IMR-90 (cell line): ENCODE measurements at regions not wholly inside any gene's neighbourhood (a gene's known extent, or its start where the extent isn't known, plus 50 kb on each side); places are given as distances from the start of the nearest gene placed in this dataset.

ENCODE experiments used
- FOS ChIP-seq: fragments of 150-350 bp; IDR thresholded peaks from 2 replicates; pipeline ENCODE4 v1.6.1; 2016; ENCODE audit warnings: low read depth, low read length
- MXI1 ChIP-seq: IDR thresholded peaks from 2 replicates; pipeline ENCODE4 v1.6.1; 2012; ENCODE audit warnings: low read depth, mild to moderate bottlenecking, low read length, moderate library complexity, borderline replicate concordance
- POLR2A ChIP-seq: IDR thresholded peaks from 2 replicates; pipeline ENCODE4 v1.6.1; 2012; ENCODE audit warnings: mild to moderate bottlenecking, low read depth, low read length
- RAD21 ChIP-seq: IDR thresholded peaks from 2 replicates; pipeline ENCODE4 v1.6.1; 2012; ENCODE audit warnings: low read length, improper control_type of control experiment
- RCOR1 ChIP-seq: IDR thresholded peaks from 2 replicates; pipeline ENCODE4 v1.6.1; 2012; ENCODE audit warnings: mild to moderate bottlenecking, low read length, improper control_type of control experiment; ENCODE audit not compliant: insufficient replicate concordance
- TF ChIP-seq, protein P1 (sequence below): conservative IDR thresholded peaks from 2 replicates; pipeline ENCODE4 v1.5.1; 2012; ENCODE audit warnings: mild to moderate bottlenecking, low read depth, low read length, improper control_type of control experiment
- TF ChIP-seq, protein P2 (sequence below): fragments of 150-350 bp; IDR thresholded peaks from 2 replicates; pipeline ENCODE4 v1.6.1; 2016; ENCODE audit warnings: low read depth, mild to moderate bottlenecking, low read length, moderate library complexity, borderline replicate concordance

DNA sequence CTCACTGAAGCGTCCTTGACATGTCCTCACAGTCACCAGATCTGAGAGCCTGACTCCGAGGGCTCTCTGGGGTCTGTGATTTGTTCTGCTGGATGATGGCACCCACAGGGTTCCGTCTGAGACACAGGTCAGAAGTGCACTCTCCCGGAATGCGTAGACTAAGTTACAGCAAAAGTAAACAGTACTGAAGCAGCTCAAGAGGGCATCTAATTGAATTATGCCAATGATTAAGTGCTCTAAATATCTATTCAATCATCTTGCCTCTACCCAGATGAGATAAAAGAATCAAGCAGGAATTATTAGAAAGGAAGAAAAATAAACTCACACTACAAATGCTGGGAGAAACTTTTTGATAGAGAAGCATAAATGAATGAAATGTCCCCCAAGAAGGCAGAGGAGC is 544.1 kb downstream of the SOX11 start:
- no peak for TF ChIP-seq RCOR1
- no peak for TF ChIP-seq POLR2A
- TF ChIP-seq, protein P1, sequence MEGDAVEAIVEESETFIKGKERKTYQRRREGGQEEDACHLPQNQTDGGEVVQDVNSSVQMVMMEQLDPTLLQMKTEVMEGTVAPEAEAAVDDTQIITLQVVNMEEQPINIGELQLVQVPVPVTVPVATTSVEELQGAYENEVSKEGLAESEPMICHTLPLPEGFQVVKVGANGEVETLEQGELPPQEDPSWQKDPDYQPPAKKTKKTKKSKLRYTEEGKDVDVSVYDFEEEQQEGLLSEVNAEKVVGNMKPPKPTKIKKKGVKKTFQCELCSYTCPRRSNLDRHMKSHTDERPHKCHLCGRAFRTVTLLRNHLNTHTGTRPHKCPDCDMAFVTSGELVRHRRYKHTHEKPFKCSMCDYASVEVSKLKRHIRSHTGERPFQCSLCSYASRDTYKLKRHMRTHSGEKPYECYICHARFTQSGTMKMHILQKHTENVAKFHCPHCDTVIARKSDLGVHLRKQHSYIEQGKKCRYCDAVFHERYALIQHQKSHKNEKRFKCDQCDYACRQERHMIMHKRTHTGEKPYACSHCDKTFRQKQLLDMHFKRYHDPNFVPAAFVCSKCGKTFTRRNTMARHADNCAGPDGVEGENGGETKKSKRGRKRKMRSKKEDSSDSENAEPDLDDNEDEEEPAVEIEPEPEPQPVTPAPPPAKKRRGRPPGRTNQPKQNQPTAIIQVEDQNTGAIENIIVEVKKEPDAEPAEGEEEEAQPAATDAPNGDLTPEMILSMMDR, result no peak
- no peak for TF ChIP-seq RAD21
- TF ChIP-seq MXI1, result no peak
- no peak for TF ChIP-seq FOS
- TF ChIP-seq, protein P2, sequence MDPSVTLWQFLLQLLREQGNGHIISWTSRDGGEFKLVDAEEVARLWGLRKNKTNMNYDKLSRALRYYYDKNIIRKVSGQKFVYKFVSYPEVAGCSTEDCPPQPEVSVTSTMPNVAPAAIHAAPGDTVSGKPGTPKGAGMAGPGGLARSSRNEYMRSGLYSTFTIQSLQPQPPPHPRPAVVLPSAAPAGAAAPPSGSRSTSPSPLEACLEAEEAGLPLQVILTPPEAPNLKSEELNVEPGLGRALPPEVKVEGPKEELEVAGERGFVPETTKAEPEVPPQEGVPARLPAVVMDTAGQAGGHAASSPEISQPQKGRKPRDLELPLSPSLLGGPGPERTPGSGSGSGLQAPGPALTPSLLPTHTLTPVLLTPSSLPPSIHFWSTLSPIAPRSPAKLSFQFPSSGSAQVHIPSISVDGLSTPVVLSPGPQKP, result no peak
